ENCODE measurements at regions not wholly inside any gene's neighbourhood (a gene's known extent, or its start where the extent isn't known, plus 50 kb on each side); places are given as distances from the start of the nearest gene placed in this dataset.

DNA sequence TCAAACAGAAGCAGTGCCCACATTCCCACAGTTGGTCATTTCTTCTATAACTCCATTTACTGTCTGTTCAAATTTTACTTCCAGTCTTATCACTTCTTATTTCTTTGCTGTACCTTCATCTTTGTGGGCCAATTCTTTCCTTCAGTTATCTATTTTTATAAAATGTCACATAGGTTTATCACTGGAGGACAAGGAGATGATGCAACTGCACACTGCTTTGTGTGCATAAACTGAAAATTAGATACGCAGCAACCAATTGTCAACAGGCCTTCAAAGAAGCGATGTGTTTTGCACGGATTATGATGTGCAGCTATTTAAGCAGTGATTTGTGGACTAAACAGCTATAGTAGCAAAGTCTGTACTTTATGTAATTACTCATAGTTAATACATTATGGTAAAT lies 726.8 kb upstream of the GCFC2 start:
- TF ChIP-seq, protein P1, sequence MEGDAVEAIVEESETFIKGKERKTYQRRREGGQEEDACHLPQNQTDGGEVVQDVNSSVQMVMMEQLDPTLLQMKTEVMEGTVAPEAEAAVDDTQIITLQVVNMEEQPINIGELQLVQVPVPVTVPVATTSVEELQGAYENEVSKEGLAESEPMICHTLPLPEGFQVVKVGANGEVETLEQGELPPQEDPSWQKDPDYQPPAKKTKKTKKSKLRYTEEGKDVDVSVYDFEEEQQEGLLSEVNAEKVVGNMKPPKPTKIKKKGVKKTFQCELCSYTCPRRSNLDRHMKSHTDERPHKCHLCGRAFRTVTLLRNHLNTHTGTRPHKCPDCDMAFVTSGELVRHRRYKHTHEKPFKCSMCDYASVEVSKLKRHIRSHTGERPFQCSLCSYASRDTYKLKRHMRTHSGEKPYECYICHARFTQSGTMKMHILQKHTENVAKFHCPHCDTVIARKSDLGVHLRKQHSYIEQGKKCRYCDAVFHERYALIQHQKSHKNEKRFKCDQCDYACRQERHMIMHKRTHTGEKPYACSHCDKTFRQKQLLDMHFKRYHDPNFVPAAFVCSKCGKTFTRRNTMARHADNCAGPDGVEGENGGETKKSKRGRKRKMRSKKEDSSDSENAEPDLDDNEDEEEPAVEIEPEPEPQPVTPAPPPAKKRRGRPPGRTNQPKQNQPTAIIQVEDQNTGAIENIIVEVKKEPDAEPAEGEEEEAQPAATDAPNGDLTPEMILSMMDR (IDR thresholded peaks at IDR 0.05): no peak
- no peak for TF ChIP-seq POLR2AphosphoS5 (IDR thresholded peaks at IDR 0.05; ENCODE audit: low read depth, low read length)
- no peak for TF ChIP-seq SIN3A (IDR thresholded peaks at IDR 0.05; ENCODE audit: borderline replicate concordance, insufficient read depth, low read depth, low read length)
- TF ChIP-seq, protein P2, sequence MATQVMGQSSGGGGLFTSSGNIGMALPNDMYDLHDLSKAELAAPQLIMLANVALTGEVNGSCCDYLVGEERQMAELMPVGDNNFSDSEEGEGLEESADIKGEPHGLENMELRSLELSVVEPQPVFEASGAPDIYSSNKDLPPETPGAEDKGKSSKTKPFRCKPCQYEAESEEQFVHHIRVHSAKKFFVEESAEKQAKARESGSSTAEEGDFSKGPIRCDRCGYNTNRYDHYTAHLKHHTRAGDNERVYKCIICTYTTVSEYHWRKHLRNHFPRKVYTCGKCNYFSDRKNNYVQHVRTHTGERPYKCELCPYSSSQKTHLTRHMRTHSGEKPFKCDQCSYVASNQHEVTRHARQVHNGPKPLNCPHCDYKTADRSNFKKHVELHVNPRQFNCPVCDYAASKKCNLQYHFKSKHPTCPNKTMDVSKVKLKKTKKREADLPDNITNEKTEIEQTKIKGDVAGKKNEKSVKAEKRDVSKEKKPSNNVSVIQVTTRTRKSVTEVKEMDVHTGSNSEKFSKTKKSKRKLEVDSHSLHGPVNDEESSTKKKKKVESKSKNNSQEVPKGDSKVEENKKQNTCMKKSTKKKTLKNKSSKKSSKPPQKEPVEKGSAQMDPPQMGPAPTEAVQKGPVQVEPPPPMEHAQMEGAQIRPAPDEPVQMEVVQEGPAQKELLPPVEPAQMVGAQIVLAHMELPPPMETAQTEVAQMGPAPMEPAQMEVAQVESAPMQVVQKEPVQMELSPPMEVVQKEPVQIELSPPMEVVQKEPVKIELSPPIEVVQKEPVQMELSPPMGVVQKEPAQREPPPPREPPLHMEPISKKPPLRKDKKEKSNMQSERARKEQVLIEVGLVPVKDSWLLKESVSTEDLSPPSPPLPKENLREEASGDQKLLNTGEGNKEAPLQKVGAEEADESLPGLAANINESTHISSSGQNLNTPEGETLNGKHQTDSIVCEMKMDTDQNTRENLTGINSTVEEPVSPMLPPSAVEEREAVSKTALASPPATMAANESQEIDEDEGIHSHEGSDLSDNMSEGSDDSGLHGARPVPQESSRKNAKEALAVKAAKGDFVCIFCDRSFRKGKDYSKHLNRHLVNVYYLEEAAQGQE (IDR thresholded peaks at IDR 0.05; ENCODE audit: insufficient read depth in 1 of 2, low read depth in 2 of 2, low read length in 1 of 2): no peak

Measured in Panc1 (cell line).